GM12878 (cell line): ENCODE measurements at regions not wholly inside any gene's neighbourhood (a gene's known extent, or its start where the extent isn't known, plus 50 kb on each side); places are given as distances from the start of the nearest gene placed in this dataset.

Source experiments
- BCL3 ChIP-seq: IDR thresholded peaks from 2 replicates; pipeline ENCODE4 v1.6.1; 2011; ENCODE audit warnings: borderline replicate concordance, low read depth, mild to moderate bottlenecking, moderate library complexity, low read length; ENCODE audit not compliant: insufficient read depth, poor library complexity, severe bottlenecking
- NFIC ChIP-seq: IDR thresholded peaks from 2 replicates; pipeline ENCODE4 v1.6.1; 2012; ENCODE audit warnings: low read depth, mild to moderate bottlenecking, inconsistent platforms, low read length, moderate library complexity
- NFYB ChIP-seq: IDR thresholded peaks from 2 replicates; pipeline ENCODE4 v1.6.1; 2011; ENCODE audit warnings: low read depth, mild to moderate bottlenecking, low read length, improper control_type of control experiment, moderate library complexity; ENCODE audit not compliant: insufficient read depth
- PAX5 ChIP-seq: IDR thresholded peaks from 2 replicates; pipeline ENCODE4 v1.6.1; 2011; ENCODE audit warnings: low read depth, low read length, borderline replicate concordance
- POLR2AphosphoS5 ChIP-seq: IDR thresholded peaks from 2 replicates; pipeline ENCODE4 v1.6.1; 2011; ENCODE audit warnings: mild to moderate bottlenecking, low read length, inconsistent platforms
- REST ChIP-seq: IDR thresholded peaks from 2 replicates; pipeline ENCODE4 v1.6.1; 2012; ENCODE audit warnings: mild to moderate bottlenecking, low read depth, low read length
- SIN3A ChIP-seq: IDR thresholded peaks from 2 replicates; pipeline ENCODE4 v1.6.1; 2012; ENCODE audit warnings: low read depth, low read length, improper control_type of control experiment
- SP1 ChIP-seq: IDR thresholded peaks from one replicate; pipeline ENCODE4 v1.6.1; 2011; ENCODE audit warnings: low read depth, low read length
- SPI1 ChIP-seq: IDR thresholded peaks from 2 replicates; pipeline ENCODE4 v1.6.1; 2011; ENCODE audit warnings: low read depth, mild to moderate bottlenecking, low read length, moderate library complexity, borderline replicate concordance; ENCODE audit not compliant: insufficient read depth
- TF ChIP-seq, protein P1 (sequence below), 3 experiments: IDR thresholded peaks in 2 of 3; conservative IDR thresholded peaks in 1 of 3; 2 replicates each; pipeline ENCODE4 v1.5.1; 2011; ENCODE audit warnings: low read depth in 3 of 3, low read length in 3 of 3, mild to moderate bottlenecking in 3 of 3, control low read depth in 2 of 3, moderate library complexity in 2 of 3, inconsistent platforms in 1 of 3, mixed read lengths in 1 of 3; ENCODE audit not compliant: control insufficient read depth in 2 of 3, insufficient read depth in 1 of 3; ENCODE audit errors: extremely low read depth in 1 of 3
- TF ChIP-seq, protein P2 (sequence below): IDR thresholded peaks from 2 replicates; pipeline ENCODE4 v1.6.1; 2011; ENCODE audit warnings: mild to moderate bottlenecking, low read depth, low read length, moderate library complexity; ENCODE audit not compliant: insufficient replicate concordance

DNA sequence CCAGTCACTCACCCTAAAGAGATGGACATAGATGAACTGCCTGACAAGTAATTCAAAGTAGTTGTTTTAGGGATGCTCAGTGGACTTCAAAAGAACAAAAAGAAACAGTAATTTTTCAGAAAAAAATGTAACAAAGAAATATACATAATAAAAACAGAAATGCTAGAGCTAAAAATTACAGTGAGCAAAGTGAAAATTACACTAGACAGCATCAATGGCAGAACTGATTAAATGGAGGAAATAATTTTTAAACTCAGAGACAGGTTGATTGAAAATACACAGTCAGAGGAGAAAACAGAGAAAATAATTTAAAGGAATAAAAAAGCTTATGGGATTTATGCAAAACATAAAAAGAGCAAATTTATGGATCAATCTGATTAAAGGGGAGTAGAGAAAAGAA lies 1968.4 kb downstream of the EFNA5 start:
- TF ChIP-seq BCL3 (no peak), SIN3A (no peak), SPI1 (no peak), NFIC (no peak), SP1 (no peak), POLR2AphosphoS5 (no peak), PAX5 (no peak), NFYB (no peak), REST (no peak)
- TF ChIP-seq, protein P1, sequence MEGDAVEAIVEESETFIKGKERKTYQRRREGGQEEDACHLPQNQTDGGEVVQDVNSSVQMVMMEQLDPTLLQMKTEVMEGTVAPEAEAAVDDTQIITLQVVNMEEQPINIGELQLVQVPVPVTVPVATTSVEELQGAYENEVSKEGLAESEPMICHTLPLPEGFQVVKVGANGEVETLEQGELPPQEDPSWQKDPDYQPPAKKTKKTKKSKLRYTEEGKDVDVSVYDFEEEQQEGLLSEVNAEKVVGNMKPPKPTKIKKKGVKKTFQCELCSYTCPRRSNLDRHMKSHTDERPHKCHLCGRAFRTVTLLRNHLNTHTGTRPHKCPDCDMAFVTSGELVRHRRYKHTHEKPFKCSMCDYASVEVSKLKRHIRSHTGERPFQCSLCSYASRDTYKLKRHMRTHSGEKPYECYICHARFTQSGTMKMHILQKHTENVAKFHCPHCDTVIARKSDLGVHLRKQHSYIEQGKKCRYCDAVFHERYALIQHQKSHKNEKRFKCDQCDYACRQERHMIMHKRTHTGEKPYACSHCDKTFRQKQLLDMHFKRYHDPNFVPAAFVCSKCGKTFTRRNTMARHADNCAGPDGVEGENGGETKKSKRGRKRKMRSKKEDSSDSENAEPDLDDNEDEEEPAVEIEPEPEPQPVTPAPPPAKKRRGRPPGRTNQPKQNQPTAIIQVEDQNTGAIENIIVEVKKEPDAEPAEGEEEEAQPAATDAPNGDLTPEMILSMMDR (IDR thresholded peaks at IDR 0.05 in 2 of 3, conservative IDR thresholded peaks at IDR 0.05 in 1 of 3; ENCODE audit: control insufficient read depth in 2 of 3, extremely low read depth in 1 of 3, insufficient read depth in 1 of 3, low read depth in 3 of 3, low read length in 3 of 3) = no peak
- TF ChIP-seq, protein P2, sequence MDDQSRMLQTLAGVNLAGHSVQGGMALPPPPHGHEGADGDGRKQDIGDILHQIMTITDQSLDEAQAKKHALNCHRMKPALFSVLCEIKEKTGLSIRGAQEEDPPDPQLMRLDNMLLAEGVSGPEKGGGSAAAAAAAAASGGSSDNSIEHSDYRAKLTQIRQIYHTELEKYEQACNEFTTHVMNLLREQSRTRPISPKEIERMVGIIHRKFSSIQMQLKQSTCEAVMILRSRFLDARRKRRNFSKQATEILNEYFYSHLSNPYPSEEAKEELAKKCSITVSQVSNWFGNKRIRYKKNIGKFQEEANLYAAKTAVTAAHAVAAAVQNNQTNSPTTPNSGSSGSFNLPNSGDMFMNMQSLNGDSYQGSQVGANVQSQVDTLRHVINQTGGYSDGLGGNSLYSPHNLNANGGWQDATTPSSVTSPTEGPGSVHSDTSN = no peak
